EL (cell line): ENCODE measurements at regions not wholly inside any gene's neighbourhood (a gene's known extent, or its start where the extent isn't known, plus 50 kb on each side); places are given as distances from the start of the nearest gene placed in this dataset.

Experiments
- DNase-seq: peaks from one replicate; pipeline ENCODE4 v3.0.0-alpha.2; 2016

DNA sequence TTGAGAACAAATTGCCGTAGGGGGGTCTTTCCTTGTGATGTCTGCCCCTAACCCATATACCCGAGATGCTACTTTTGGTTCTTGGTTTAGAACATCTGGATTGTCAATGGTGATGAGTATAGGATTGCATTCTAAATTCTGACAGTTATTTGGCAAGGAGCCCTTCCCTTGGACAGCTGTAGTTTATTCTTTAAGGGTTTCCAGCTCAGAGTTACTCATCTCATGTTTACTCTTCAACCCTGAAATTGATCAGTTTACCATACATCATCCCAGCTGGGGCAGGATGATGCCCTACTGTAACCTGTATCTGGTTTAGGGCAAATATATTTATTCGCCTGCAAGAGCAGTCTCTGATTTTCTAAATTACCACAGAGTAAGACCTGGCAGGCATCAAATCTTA lies 85.7 kb upstream of the XCR1 start:
- DNase-seq, result no peak

DNA sequence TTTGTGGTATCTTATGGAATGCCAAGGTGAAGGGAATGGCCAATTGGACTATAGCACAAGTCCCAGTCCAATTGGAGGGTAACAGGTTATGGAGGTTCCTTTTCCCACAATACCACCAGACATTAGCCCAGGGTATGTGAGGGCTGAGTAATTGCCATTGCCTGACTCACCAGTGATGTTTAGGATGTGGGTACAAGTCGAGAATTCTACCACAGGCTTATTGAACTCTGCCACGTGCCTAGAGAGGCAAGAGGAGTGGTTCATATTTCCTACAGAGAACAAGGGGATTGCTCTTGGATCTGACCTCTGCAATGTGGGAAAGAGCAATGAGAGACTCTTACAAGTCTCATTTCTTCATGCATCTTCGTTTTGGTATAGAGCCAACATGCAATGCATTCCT lies 85.0 kb upstream of the XCR1 start:
- DNase-seq, result peak; percentile 81

DNA sequence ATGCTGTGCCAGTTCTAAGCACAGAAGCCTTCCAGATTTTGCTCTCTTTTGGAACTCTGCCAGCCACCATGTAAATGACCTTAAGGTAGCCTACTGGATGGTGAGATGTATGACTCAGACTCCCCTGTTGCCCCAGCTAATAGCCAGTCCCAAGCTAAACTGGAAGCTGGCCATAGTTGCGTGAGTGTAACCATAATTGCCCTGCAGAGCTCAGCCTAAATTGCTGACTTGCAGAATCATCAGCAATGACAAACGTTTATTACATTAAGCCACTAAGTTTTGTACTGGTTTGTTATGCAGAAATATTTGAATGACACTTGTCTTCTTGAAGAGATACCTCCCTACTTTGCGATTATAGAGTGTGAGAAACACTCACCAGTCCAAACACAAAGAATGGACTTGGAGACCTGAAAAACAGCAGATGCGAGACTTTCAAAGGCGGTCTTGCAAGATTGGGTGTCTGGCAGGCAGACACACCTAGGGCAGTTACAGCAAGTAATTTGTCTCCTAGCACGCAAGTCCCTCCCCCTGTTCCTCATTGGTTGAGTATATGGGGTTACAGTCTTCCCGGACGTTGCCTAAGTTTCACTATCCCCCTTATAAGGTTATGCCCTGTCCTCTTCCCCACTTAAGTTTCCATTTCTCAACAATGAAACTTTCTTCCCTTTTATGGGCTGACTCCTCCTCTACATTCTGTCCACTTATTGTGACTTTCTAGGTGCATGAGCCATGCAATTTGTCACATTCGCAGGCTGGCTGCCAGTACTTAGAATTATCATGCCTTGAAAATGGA lies 83.6 kb upstream of the XCR1 start:
- peak; percentile 96 for DNase-seq

DNA sequence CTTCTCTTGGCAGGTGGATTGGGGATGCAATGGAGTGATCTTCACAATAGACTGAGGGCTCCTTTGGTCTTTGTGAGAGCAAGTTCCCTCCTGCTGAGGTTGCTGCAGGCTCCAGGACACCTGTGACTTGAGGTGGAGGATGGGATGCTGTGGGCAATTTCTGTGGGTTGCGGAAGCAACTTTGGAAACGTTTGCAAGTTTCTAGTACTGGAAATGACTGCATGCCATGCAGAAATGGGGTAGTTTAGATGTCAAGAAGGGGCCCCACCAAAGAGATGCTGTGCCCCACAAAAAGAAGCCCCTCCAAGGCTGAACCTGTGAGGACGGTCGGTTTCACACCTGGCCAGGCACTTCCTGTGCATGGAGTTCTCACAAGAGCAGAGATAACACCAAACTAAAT lies 80.4 kb upstream of the XCR1 start:
- no peak for DNase-seq

DNA sequence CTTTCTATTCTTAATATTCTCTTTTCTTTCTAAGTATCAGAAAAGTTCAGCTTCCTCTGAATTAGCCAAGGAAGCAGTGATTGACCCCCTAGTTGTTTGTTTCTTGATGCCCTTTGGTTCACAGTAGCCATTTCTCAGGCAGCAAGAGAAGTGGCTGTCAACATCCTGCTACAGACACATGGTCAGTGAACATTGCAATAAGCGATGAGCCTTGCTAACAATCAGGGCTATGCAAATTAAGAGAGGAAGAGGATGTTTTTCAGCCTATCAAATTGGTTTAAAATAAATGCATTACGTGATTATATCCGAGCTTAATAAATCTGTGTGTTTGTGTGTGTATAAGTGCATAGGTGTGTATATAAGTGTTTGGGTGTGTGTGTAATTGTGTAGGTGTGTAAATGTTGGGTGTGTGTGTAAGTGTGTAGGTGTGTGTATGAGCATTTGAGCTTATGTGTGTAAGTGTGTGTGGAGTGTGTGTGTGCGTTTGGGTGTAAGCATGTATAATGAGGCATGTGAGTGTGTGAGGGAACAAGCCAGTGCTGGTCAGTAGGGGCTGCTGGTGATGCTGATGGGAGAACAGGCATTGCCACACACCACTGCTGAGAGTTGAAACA lies 78.1 kb upstream of the XCR1 start:
- DNase-seq, result no peak

DNA sequence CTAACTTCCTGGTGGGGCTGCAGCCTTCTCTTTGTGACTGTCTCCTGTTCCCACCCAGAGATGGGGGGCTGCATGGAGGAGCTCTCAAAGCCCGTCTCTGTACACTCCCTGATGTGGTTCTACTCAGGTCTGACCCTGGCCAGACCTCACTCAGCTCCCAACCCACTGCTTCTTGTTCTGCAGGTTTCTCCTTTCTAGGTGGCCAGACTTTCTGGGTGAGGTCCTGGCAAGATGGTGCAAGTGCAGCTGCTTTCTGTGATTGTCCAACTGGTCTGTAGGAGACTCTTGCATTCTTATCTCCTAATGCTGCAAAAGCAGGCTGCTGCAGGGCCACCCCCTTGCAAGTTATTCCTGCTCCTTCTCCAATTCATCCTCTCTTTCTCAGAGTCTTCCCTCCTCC lies 77.4 kb upstream of the XCR1 start:
- no peak for DNase-seq

DNA sequence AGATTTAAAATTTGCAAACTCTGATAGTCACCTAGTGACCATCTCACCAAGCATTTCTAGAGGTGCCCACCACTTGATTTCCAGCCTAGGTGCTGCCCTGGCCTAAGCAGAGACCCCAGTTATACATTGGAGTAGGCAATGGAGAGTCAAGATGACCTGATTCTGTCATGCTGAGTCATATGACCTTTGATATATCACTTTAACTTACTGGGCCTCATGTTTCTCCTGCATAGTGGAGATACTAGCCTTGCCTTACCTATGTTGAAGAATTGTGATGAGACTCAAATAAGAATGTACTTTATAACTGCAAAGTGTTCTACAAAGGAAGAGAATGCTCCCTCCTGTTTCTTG lies 75.5 kb upstream of the XCR1 start:
- no peak for DNase-seq

DNA sequence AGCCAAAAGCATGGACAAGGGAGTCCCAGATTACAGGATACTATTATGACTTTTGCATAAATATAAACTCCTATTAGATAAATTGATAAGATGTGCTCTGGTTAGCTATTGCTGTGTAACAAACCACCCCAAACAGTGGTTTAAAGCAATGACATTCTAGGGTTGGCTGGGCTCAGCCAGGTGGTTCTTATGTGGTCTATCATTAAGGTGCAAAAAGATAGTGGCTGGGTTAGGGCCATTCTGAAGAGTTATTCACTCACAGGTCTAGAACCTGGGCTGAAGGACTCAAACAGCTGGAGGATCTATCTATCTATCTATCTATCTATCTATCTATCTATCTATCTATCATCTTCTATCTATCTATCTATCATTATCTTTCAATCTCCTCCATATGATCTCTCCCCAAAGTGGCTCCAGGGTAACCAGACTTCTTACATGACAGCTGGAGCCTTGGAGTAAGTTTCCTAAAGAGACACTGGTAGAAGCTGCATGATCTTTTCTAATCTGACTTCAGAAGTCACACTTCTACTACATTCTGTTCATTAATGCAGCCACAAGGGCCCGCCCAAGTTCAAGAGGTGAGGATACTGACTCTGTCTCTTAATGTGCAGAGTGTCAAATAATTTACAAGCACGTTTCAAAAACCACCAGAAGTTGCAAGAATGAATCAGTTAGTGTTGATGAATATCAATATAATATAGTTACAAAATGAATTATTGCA lies 74.9 kb upstream of the XCR1 start:
- no peak for DNase-seq

DNA sequence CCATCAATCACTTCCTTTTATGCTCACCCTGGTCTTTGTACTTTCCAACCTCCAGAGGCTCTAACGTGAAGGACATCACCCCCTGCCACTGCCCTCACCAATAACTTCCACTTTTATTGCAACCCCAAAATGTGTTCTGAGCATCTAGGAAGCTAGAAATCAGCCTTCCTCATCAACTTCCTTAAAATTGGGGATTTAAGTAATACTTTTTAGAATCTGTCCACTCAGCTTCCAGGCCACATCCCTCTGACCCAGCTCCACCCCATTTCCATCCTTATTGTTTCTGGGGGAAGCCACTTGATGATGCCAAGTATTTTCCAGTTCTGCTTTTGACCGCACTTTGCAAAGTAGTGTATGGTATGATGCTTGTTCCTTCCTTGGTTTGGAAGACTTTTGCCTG lies 73.5 kb upstream of the XCR1 start:
- no peak for DNase-seq

DNA sequence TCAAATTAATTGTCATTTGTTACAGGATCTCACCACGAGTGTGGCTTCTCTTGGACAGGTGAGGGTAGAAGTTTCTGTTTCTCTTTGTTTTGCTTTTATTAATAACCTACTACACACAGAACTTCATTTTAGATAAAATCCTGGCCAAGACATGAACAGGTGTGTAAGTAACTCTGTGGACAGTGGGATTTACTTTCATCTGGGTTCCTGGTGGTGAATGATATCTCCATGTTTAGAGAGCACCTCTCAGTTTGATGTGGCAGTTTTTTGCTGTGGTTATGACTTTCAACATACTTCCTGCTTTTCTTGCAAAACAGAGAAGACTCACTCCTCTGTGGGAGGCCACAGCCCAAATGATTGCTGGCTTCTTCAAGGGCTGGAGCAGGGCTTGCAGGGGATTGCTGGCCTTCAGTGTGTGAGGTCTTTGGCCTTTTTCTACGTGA lies 71.1 kb upstream of the XCR1 start:
- DNase-seq, result peak; percentile 61

DNA sequence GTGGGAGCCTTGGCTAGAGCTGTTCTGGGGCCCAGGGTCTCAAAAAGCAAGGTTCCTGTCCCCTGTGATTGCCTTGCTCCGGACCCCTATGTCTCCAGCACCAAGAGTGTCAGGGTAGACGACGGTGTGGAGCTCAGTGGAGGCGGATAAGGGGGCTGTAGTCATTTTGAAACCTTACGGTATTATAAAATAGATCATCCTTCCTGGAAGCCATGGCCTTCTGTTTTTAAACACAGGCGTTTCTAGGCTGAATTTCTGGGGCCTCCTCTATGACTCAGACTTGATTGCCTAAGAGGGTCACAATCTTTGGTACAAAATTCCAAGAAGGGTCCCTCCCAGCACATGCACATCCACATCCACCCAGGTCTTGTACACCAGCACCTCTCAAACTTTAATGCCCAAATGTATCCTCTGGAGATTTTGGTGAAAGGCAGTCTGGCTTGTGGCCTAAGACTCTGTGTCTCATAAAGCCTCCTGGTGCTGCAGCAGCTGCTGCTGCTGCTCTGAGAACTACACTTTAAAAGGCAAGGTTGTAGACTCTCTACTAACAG lies 70.5 kb upstream of the XCR1 start:
- DNase-seq, result peak; percentile 51

DNA sequence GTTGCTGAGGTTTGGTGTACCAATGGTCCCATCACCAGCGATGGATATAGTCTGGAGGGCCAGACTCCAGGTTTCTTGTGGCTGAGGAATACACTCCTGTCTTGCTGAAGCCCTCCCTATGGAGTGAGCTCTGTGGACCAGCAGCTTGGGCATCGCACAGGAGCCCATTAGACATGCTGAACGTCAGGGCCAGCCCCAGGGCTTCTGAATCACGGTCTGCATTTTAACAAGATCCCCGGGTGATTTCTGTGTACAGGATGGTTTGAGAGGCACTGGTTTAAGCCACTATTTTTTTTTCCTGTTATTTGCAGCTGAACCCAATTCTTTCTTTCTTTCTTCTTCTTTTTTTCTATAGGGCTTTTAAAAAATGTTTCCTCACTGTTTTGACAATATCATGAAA lies 69.5 kb upstream of the XCR1 start:
- no peak for DNase-seq

DNA sequence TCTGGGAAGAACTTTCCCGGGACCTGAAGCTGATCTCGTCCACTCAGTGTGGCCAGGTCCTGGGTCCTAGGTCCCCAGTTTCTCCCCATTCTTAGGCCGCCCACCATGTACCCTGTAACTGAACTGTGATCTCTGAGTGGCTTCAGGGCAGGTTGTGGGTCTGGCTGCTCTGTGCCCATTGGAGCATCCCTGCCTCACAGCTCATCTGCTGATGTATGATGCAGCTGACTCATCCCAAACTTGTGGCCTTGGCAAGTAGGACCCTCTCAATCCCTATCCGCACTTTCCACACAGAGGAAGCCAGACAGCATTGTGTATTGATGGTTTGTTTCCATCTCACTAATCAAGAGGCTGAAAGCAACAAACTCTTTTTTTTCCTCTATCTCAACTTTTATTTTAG lies 69.1 kb upstream of the XCR1 start:
- DNase-seq, result no peak

DNA sequence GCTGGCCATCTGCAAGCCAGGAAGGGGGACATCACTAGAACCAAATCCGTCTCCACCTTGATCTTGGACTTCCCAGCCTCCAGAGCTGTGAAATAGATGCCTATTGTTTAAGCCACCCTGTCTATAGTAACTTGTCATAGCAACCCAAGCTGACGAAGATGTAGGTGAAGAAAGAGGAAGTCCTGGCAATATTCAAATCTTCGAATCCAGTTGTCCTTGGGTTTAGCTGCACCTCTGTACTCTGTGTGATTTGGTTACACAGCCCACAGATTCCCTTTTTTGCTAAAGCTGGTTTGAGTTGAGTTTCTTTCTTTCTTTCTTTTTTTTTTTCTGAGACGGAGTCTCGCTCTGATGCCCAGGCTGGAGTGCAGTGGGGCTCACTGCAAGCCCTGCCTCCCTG lies 68.0 kb upstream of the XCR1 start:
- no peak for DNase-seq

DNA sequence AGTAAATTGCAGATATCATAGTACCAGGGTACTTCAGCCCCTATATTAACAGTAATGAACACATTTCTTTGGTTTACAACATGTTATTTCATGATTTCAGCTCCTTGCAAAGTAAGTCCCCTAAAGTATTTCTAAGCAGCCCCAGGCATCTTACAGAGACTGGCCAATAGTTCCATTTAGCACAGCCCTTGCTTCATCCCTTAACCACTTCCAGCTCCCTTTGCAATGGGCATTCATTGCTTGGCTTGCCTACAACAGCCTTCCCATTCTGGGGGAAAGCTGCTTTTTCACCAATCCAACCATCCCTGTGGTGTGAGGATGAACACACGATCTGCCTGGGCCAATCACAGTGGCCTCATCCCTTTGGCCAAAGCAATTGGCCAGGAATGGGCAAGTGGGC lies 67.2 kb upstream of the XCR1 start:
- no peak for DNase-seq

DNA sequence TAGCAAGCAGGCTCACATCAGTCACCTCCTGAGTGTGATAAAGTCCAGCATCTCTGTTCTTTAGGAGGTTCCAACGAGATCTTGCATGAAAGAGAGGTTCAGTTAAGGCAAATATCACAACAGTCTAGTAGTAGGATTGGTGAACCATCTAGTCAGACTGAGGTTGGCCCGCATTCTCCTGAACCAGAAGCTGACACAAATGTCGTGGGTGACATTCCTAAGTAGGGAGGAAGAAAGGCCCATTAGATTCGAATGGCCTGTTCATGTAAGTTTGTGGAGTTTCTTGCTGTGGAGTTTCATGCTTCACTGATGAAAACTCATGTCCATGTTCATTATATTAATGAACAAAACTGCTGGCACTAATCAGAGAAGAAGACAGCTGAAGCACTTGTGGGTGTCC lies 66.7 kb upstream of the XCR1 start:
- DNase-seq, result no peak

DNA sequence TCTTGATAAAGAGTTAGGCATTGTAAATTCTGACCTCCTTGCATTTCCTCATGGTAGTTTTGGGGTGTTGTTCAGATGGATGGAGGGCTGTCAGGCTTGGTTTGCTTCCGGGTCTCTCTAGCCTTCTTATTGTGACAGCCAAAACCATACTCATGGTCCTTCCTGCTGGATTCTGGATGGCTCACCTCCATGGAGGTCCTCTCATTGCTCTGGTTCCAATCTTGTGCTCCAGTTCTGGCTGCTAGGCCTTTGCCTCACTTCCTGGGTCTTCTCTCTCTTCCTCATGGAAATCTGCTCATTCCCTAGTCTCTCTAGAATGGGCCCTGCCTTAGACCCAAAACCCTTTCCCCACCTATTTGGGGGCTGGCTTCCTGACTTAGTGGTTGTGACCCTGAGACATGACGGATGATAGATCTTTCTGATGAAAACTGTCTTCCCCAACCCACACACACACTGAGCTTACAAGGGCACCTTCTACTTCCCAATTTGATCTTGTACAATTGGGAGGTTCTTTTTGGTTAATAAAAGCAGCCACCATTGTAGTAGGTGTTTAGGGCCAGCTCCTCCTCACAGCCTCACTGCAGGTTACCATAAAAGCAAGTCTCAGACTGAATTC lies 66.2 kb upstream of the XCR1 start:
- DNase-seq, result no peak

DNA sequence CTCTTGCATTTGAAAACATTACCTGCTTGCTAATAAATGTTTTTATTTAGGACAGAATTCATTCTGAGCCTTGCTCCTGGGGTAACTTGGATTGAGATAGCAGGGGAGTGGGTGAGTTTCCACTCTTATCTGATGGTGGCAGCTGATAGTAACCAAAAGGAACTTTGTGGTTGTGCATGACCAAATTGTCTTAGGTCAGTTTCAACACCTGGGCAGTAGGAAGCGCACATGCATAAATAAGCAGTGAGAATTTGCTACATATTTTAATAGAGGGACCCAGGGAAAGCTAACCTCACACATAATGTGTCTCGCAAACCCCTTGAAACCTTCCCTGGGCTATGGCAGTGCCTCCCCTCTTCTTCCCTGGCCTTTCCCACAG lies 65.4 kb upstream of the XCR1 start:
- no peak for DNase-seq

DNA sequence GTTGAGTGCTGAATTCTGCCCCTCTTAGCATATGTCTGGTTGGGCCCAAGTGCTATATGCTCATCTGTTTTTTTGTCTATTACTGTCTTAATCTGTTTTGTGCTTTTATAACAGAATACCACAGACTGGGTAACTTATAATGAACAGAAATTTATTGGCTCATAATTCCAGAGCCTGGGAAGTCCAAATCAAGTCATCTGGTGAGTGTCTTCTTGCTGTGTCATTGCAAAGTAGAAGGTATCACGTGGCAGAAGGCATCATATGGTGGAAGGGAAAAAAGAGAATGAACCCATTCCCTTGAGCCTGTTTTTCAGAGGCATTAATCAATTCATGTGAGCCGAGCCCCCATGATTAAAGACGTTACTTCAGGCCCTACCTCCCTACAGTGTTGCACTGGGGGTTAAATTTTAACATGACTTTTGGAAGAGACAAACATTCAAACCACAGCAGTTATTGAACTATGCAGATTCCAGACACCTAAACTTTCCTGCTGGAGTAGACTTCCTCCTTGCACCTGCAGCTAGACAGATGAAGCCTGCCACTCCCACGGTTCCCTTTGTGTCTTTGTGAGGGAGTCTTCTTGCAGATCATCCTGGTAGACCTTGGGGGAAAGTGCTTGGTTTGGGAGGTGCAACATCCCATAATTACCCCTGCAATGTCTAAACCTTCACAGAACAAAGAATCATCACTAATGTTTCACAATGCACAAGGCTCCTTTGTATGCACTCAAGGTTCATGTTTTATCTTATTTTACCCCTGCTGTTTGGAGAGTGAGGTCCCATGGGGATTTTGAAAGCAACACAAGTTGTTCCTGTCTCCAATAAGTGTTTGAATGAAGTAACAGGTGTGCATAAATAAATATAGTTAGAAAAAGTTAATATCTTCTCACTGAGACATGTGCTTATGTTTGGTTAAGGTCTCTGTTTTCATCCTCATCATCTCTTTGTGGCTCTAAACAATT lies 64.7 kb upstream of the XCR1 start:
- no peak for DNase-seq

DNA sequence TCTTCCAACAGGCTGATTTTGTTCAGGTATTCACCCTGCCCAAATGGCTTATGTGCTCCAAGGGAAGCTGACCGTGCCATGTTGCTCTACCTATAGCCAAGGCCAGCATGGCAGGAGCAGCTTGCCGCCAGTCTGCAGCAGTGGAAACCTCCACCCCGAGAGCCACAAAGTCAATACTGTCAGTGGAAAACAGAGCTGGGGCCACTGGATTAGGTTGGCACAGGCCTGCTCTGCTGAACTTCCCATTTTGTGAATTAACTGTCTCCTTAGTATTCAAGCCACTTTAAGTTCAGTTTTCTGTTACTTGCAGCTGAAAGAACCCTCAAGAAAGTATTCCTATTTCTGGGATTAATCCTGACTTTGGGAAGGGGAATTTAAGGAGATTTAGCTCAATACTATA lies 63.8 kb upstream of the XCR1 start:
- no peak for DNase-seq

DNA sequence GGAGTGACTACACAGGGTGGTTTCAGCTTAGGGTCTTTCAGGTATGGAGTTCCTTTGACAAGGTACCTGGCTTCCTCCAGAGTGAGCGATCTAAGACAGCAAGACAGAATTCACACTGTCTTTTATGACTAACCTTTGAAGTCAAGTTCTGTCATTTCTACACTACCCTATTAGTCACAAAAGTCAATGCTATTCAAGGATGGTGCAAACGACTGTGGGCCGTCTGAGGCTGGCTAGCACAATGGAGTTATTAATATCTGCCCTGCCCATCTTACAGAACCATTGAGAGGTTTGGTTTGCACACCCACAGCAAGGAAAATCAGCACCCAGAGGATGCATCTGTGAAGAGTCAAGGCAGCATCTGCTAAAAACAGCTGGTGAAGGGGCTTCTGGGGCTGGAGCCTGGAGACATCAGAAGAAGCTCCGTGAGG lies 62.9 kb upstream of the XCR1 start:
- DNase-seq, result no peak
